ENCODE measurements at regions not wholly inside any gene's neighbourhood (a gene's known extent, or its start where the extent isn't known, plus 50 kb on each side); places are given as distances from the start of the nearest gene placed in this dataset.

- Mint-ChIP-seq H3K27me3 (no peaks in the 10 kb centered on the region), H3K4me3 (no peak overlapping the region), H3K4me1 (no peaks in the 10 kb centered on the region), H3K36me3 (ENCODE audit: low read depth) (no peaks in the 10 kb centered on the region), H3K27ac (no peak overlapping the region), H3K9me3 (no peaks in the 10 kb centered on the region)
- ATAC-seq (replicated peaks), result no peak
Measured at GRCh38 chr15:46548989-46549388, 914.2 kb downstream of the SQOR start.

- H3K4me3 Mint-ChIP-seq, result no peak overlapping the region
- ATAC-seq (replicated peaks), result no peak
- H3K4me1 Mint-ChIP-seq, result no peaks in the 10 kb centered on the region
- no peak overlapping the region for H3K27ac Mint-ChIP-seq
- H3K36me3 Mint-ChIP-seq (ENCODE audit: low read depth), result no peaks in the 10 kb centered on the region
- H3K27me3 Mint-ChIP-seq, result no peaks in the 10 kb centered on the region
- H3K9me3 Mint-ChIP-seq, result peaks cover 4% of the 10 kb centered on the region
Measured at GRCh38 chr15:46552316-46552715, 917.5 kb downstream of the SQOR start.

DNA sequence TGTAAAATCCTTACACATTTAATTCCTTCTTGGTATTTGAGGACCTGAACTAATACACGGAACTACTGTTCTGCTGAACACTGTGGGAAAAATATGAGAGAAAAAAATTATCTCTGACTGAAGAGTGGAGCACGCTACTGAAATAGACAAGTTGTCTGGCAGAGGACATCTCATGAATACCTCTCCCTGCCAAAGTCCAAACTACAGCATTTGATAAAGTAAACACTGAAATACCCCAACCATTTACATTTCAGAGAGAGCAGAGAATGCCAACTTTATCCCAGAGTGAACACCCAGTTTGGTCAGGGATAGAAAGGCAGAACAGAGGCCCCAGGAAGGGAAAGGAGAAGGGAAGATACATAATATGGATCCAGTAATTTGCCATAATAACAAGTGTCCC is 920.7 kb downstream of the SQOR start:
- Mint-ChIP-seq H3K27me3 (no peaks in the 10 kb centered on the region), H3K36me3 (ENCODE audit: low read depth) (no peaks in the 10 kb centered on the region), H3K4me1 (no peaks in the 10 kb centered on the region), H3K27ac (no peak overlapping the region), H3K4me3 (no peak overlapping the region), H3K9me3 (peaks cover 4% of the 10 kb centered on the region)
- ATAC-seq (replicated peaks), result no peak

DNA sequence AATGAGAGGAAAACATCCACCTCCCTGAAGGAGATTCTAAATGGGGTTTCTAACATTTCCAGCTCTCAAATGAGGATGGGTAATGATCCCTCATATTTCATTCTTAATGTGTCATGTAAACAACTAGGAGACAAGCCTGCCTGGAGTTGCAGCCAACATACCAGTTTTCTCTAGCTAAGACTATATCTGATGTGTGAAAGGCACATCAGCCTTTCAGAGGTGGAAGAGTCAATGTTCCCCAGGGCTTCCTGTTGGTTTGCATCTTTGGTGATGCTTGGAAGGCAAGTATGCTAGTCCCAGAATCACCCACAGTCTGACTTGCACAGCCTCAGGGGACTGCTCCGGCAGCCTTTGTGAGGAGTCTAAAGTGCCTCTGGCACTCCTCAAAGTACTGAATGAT is 921.2 kb downstream of the SQOR start:
- H3K27ac Mint-ChIP-seq, result no peak overlapping the region
- H3K27me3 Mint-ChIP-seq, result no peaks in the 10 kb centered on the region
- ATAC-seq (replicated peaks), result no peak
- H3K4me1 Mint-ChIP-seq, result no peaks in the 10 kb centered on the region
- H3K36me3 Mint-ChIP-seq (ENCODE audit: low read depth), result no peaks in the 10 kb centered on the region
- H3K9me3 Mint-ChIP-seq, result peaks cover 6% of the 10 kb centered on the region
- H3K4me3 Mint-ChIP-seq, result no peak overlapping the region

DNA sequence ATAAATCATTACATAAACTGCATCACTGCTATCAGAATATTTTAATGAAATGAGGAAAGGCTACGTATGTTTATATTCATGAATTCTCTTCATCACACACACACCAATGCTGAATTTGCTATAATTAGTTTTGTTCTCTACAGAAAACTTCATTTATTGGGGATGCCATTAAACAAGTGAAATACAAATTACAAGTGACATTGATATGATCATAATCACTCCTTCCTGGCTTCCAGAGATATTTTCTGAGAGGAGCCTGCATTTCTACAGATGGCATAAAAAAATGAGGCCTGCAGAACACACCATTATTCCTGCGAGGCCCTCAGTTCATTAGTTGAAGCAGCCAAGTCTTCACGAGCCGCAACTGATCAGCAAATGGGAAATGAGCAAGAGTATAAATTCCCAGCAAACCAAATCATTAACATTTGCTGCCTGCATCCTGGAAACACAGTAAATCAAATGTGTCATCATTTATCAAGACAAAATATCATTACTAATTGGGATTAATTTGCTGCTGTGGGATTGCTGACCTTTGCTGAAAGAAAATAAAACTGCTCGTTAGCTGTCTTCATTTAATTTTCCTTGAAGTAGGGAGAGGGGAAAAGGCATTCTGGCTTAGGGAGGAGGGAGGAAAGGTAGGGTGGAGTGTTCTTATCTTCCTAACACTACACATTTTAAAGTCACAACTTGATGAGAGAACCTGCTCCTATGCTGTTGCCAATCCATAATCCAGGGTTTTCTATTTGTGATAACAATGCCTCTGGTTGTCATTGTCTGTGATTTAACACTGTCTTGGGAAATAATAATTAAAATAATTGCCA is 921.9 kb downstream of the SQOR start:
- ATAC-seq (replicated peaks), result no peak
- peaks cover 11% of the 10 kb centered on the region for H3K9me3 Mint-ChIP-seq
- H3K36me3 Mint-ChIP-seq (ENCODE audit: low read depth), result no peaks in the 10 kb centered on the region

GRCh38 chr15:46567968-46568367 is 933.1 kb downstream of the SQOR start:
- Mint-ChIP-seq H3K27ac (no peak overlapping the region), H3K4me1 (no peaks in the 10 kb centered on the region), H3K4me3 (no peak overlapping the region), H3K9me3 (peaks cover 13% of the 10 kb centered on the region), H3K27me3 (no peaks in the 10 kb centered on the region), H3K36me3 (ENCODE audit: low read depth) (no peaks in the 10 kb centered on the region)
- ATAC-seq (replicated peaks), result no peak

More for the DNA sequence above, 921.9 kb downstream of the SQOR start:
- no peaks in the 10 kb centered on the region for H3K4me1 Mint-ChIP-seq
- H3K27ac Mint-ChIP-seq, result no peak overlapping the region
- no peaks in the 10 kb centered on the region for H3K27me3 Mint-ChIP-seq
- no peak overlapping the region for H3K4me3 Mint-ChIP-seq

- Mint-ChIP-seq H3K9me3 (peaks cover 10% of the 10 kb centered on the region), H3K4me3 (no peak overlapping the region), H3K4me1 (no peaks in the 10 kb centered on the region), H3K27me3 (no peaks in the 10 kb centered on the region), H3K27ac (no peak overlapping the region), H3K36me3 (ENCODE audit: low read depth) (no peaks in the 10 kb centered on the region)
- no peak for ATAC-seq (replicated peaks)
Measured at GRCh38 chr15:46569781-46570180, 935.0 kb downstream of the SQOR start.

GRCh38 chr15:46576646-46577395 is 942.0 kb downstream of the SQOR start:
- H3K27me3 Mint-ChIP-seq, result no peaks in the 10 kb centered on the region
- H3K36me3 Mint-ChIP-seq (ENCODE audit: low read depth), result no peaks in the 10 kb centered on the region
- H3K4me1 Mint-ChIP-seq, result no peaks in the 10 kb centered on the region
- no peak for ATAC-seq (replicated peaks)
- H3K9me3 Mint-ChIP-seq, result peaks cover 20% of the 10 kb centered on the region
- no peak overlapping the region for H3K27ac Mint-ChIP-seq
- H3K4me3 Mint-ChIP-seq, result no peak overlapping the region

GRCh38 chr15:46577767-46578166 is 942.9 kb downstream of the SQOR start:
- Mint-ChIP-seq H3K9me3 (peaks cover 17% of the 10 kb centered on the region), H3K4me3 (no peak overlapping the region), H3K36me3 (ENCODE audit: low read depth) (no peaks in the 10 kb centered on the region), H3K4me1 (no peaks in the 10 kb centered on the region), H3K27ac (no peak overlapping the region), H3K27me3 (no peaks in the 10 kb centered on the region)
- no peak for ATAC-seq (replicated peaks)

GRCh38 chr15:46580487-46580886 is 945.7 kb downstream of the SQOR start:
- H3K9me3 Mint-ChIP-seq, result peaks cover 23% of the 10 kb centered on the region
- no peak for ATAC-seq (replicated peaks)
- no peak overlapping the region for H3K4me3 Mint-ChIP-seq
- H3K4me1 Mint-ChIP-seq, result no peaks in the 10 kb centered on the region
- H3K36me3 Mint-ChIP-seq (ENCODE audit: low read depth), result no peaks in the 10 kb centered on the region
- H3K27me3 Mint-ChIP-seq, result no peaks in the 10 kb centered on the region
- H3K27ac Mint-ChIP-seq, result no peak overlapping the region

DNA sequence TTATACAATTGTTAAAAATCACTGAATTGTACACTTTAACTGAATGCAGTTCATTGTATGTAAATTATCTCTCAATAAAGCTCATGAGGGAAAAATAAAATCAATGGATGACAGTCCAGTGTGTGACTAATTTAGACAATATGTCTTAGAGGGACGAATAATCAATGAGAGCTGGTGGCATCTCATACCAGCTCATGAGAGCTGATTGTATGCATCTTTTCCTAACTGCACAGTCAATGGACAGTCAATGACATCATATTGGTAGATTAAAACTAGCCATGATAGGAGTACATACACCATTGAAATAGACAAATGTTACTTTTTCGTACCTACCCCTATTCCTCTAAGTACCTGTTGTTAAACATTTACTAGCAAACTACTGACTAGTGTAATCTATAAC is 946.1 kb downstream of the SQOR start:
- Mint-ChIP-seq H3K4me1 (no peaks in the 10 kb centered on the region), H3K27ac (no peak overlapping the region), H3K36me3 (ENCODE audit: low read depth) (no peaks in the 10 kb centered on the region), H3K4me3 (no peak overlapping the region), H3K27me3 (no peaks in the 10 kb centered on the region), H3K9me3 (peaks cover 23% of the 10 kb centered on the region)
- ATAC-seq (replicated peaks), result no peak

DNA sequence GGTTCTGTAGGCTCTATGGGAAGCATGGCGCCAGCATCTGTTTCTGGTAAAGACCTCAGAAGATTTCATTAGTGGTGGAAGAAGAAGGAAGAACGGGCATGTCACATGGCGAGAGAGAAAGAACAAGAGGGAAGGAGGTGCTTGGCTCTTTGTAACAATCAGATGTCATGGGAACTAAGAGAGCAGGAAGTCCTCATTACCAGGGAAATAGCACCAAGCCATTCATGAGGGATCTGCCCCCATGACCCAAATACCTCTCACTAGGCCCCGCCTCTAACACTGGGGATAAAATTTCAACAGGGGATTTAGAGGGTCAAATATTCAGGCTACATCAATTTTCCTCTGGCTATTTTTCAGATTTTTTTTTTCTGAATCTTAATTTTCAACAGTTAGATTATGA is 954.3 kb downstream of the SQOR start:
- no peak for ATAC-seq (replicated peaks)
- peaks cover 16% of the 10 kb centered on the region for H3K9me3 Mint-ChIP-seq
- no peak overlapping the region for H3K4me3 Mint-ChIP-seq

GRCh38 chr15:46591462-46591861 is 956.6 kb downstream of the SQOR start:
- H3K4me3 Mint-ChIP-seq, result no peak overlapping the region
- H3K27ac Mint-ChIP-seq, result no peak overlapping the region
- peaks cover 20% of the 10 kb centered on the region for H3K9me3 Mint-ChIP-seq
- ATAC-seq (replicated peaks), result no peak
- H3K36me3 Mint-ChIP-seq (ENCODE audit: low read depth), result no peaks in the 10 kb centered on the region
- H3K4me1 Mint-ChIP-seq, result no peaks in the 10 kb centered on the region
- H3K27me3 Mint-ChIP-seq, result no peaks in the 10 kb centered on the region

More for the DNA sequence above, 954.3 kb downstream of the SQOR start:
- Mint-ChIP-seq H3K27ac (no peak overlapping the region), H3K36me3 (ENCODE audit: low read depth) (no peaks in the 10 kb centered on the region), H3K4me1 (no peaks in the 10 kb centered on the region), H3K27me3 (no peaks in the 10 kb centered on the region)

- no peaks in the 10 kb centered on the region for H3K36me3 Mint-ChIP-seq (ENCODE audit: low read depth)
- no peak overlapping the region for H3K4me3 Mint-ChIP-seq
- H3K4me1 Mint-ChIP-seq, result no peaks in the 10 kb centered on the region
- no peak for ATAC-seq (replicated peaks)
- peaks cover 24% of the 10 kb centered on the region for H3K9me3 Mint-ChIP-seq
- no peak overlapping the region for H3K27ac Mint-ChIP-seq
- H3K27me3 Mint-ChIP-seq, result no peaks in the 10 kb centered on the region
Measured at GRCh38 chr15:46595016-46595415, 960.2 kb downstream of the SQOR start.

DNA sequence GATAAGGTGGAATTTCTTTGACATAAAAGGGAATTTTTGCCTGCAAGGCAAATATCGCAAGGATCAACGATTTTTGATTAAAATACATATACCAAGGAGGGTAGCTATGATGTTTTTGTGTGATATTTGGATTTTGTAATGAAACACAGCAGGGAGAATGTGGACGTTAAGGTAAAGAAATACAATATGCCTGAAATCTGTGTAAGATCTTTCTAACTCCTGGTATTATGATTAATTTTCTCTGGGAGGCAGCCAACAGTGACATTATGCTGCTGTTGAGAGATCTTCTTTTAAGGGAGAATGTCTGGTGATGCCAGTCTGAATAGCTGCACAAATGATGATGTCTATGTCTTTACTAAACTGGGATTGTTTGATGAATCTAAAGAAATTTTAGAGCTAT is 972.2 kb downstream of the SQOR start:
- Mint-ChIP-seq H3K4me1 (no peaks in the 10 kb centered on the region), H3K27me3 (no peaks in the 10 kb centered on the region), H3K36me3 (ENCODE audit: low read depth) (no peaks in the 10 kb centered on the region), H3K27ac (no peak overlapping the region), H3K4me3 (no peak overlapping the region), H3K9me3 (peaks cover 22% of the 10 kb centered on the region)
- no peak for ATAC-seq (replicated peaks)
